Mucosa of rectum (tissue), 2 donors: ENCODE measurements at regions not wholly inside any gene's neighbourhood (a gene's known extent, or its start where the extent isn't known, plus 50 kb on each side); places are given as distances from the start of the nearest gene placed in this dataset.

Experiments used
- H3K27ac ChIP-seq, 2 donors: one replicate each; pipeline ENCODE4 v1.7.0; 2013; ENCODE audit warnings: inconsistent platforms in 2 of 2, low read depth in 2 of 2, low read length in 2 of 2
- H3K27me3 ChIP-seq, 2 donors: one replicate each; pipeline ENCODE4 v1.7.0; 2013; ENCODE audit warnings: low read length in 2 of 2; ENCODE audit not compliant: control insufficient read depth in 2 of 2, insufficient read depth in 2 of 2
- H3K36me3 ChIP-seq, 2 donors: one replicate each; pipeline ENCODE4 v1.7.0; 2013; ENCODE audit warnings: low read length in 2 of 2; ENCODE audit not compliant: control insufficient read depth in 2 of 2, insufficient read depth in 2 of 2
- H3K4me1 ChIP-seq, 2 donors: one replicate each; pipeline ENCODE4 v1.7.0; 2013; ENCODE audit warnings: low read length in 2 of 2, mild to moderate bottlenecking in 1 of 2; ENCODE audit not compliant: control insufficient read depth in 2 of 2, insufficient read depth in 2 of 2
- H3K4me3 ChIP-seq, 2 donors: one replicate each; pipeline ENCODE4 v1.7.0; 2013; ENCODE audit warnings: low read length in 2 of 2
- H3K9ac ChIP-seq, 2 donors: one replicate each; pipeline ENCODE4 v1.7.0; 2013; ENCODE audit warnings: low read length in 2 of 2, low read depth in 1 of 2, mild to moderate bottlenecking in 1 of 2
- H3K9me3 ChIP-seq, 2 donors: one replicate each; pipeline ENCODE4 v1.7.0; 2013; ENCODE audit warnings: low read length in 2 of 2; ENCODE audit not compliant: control insufficient read depth in 2 of 2
- donor health status: healthy.
- donor health status: Normal muscosa, but diverticular disease.

DNA sequence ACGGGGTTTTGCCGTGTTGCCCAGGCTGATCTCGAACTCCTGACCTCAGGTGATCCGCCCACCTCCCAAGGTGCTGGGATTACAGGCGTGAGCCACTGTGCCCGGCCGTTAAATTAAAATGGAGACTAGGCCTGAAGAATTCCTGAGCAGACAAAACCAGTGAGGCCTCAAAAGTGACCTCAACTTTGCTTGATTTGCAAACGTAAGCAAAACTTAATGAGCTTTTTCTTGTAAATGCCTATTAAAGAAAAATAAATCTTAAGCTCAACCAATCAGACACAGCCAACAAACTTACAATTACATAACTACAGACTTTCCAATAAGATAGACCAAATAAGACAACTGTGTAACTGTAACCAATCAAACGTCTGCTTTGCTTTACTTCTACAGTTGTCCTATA, 111.3 kb upstream of the SEMA6A start:
- Histone ChIP-seq H3K27me3 (no peaks in the 10 kb centered on the region), H3K4me3 (no peak overlapping the region), H3K9me3 (no peaks in the 10 kb centered on the region), H3K27ac (no peak overlapping the region), H3K36me3 (no peaks in the 10 kb centered on the region), H3K4me1 (no peaks in the 10 kb centered on the region), H3K9ac (no peak overlapping the region)

DNA sequence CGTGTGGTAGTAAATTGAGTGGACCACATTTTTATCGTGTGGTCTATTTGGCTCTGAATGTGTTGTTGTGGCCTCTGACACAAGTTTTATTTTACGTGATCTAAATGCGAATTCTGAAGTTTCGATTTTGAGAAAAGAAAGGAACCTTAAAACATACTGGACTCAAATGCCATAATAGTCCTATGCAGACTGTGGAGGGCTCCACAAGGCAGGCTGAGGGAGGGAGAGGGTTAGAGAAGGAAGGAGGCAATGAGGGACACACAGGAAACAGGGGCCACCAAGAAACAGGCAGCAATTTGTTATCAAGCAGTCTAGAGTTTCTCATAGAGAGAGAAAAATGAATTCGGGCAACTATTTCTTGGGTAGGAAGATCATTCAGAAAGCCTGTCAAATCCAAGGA, 110.4 kb upstream of the SEMA6A start:
- H3K27ac ChIP-seq: no peak overlapping the region
- H3K4me3 ChIP-seq: no peak overlapping the region
- no peaks in the 10 kb centered on the region for H3K4me1 ChIP-seq
- no peak overlapping the region for H3K9ac ChIP-seq
- no peaks in the 10 kb centered on the region for H3K36me3 ChIP-seq
- H3K9me3 ChIP-seq: no peaks in the 10 kb centered on the region
- H3K27me3 ChIP-seq: no peaks in the 10 kb centered on the region

DNA sequence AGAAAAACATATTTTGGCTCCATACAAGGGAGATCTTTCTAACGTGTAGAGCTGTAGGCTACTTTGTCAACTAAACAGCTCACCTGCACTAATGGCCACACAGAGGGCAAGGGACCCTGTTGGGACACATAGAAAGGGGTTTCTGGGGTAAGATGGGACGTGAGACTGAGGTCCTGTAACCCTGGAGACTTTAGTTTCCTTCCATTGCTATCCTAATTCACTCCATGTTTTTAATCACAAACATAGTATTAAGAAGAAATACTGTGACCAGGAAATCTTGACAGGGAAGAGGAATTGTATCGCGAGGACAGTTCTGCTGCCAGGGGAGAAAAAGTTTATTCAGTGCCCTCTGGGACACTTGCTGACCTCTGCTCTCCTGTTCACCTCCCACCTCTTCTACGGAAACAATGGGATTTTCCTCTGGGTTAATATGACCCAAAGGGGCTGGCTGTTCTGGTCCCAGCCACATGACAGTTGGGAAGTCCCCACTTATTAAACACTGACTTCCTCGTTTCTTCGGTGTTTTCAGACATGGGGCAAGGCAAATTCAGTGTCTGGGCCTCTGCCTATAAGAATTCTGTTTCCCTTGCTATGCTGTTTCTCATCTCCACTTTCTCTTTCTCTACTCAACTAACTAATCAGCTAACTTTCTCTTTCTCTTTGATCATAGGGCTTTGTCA, 106.9 kb upstream of the SEMA6A start:
- Histone ChIP-seq H3K27me3 (no peaks in the 10 kb centered on the region), H3K4me1 (no peaks in the 10 kb centered on the region), H3K4me3 (no peak overlapping the region), H3K36me3 (no peaks in the 10 kb centered on the region), H3K9ac (no peak overlapping the region), H3K27ac (no peak overlapping the region), H3K9me3 (no peaks in the 10 kb centered on the region)

DNA sequence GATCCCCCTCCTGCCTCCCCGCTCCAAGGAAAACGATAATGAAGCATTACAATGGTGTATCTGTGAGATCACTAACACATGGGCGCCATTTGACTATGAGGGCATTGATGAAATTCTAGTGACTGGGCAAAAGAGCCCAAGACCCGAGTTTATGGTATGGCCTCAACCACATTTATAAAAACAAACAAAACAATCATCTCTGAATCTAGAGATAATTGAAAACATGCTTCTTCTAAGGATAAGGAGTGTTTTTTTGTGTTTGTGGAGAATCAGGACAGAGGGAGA, 100.9 kb upstream of the SEMA6A start:
- Histone ChIP-seq H3K36me3 (no peaks in the 10 kb centered on the region), H3K9me3 (no peaks in the 10 kb centered on the region), H3K27me3 (no peaks in the 10 kb centered on the region), H3K27ac (no peak overlapping the region), H3K9ac (no peak overlapping the region), H3K4me1 (no peaks in the 10 kb centered on the region), H3K4me3 (no peak overlapping the region)

DNA sequence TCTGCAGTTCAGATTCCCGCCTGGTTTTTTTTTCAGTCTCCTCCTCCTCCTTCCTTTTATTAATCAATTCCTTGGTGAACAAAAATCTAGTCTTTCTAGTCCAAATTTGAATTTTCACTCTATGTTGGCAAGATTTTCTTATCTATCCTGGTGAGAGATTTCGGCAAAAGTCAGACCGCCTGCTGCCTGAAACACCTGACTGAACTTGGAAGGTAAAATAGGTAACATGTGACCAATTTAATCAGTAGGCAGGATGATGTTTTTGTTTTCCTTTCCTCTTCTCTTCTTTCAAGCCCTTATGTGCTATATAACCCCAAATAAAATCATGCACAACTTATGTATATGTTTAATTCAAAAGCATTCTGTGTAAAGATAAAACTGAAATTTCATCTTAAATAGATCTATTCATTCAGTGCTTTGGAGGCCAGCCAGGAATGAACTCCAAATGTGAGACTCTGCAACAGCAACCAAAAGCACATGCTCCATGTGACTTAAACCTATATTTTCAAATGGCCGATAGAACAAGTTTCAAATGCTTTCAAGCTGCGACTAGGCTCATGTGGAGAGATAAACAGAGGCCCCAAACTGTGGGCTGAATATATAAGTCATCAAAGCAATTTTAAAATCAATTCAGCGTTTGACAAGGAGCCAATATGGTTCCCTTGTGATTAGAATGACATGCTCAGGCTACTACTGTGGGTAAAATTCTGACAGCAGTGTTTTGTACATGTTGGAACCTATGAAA, 100.4 kb upstream of the SEMA6A start:
- H3K4me3 ChIP-seq: no peak overlapping the region
- no peaks in the 10 kb centered on the region for H3K36me3 ChIP-seq

DNA sequence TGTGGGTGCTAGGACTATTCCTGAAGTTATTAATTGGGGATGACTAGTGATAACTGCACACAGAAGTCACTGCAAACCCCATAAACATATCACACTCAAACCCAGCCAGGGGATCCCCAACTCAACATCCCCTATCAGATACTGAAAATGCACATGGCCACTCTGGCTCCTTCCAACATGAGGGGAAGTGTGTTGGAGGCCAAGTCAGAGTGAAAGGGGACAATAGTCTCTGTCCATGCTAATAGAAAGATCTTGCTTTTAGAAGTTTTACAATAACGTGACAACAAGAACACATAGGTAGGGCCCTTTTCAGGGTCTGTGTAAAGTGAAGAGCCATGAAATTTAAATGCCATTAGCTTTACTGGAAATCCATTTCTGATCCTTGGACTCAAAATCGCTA, 98.8 kb upstream of the SEMA6A start:
- no peak overlapping the region for H3K4me3 ChIP-seq
- no peaks in the 10 kb centered on the region for H3K4me1 ChIP-seq
- H3K9ac ChIP-seq: no peak overlapping the region
- H3K27ac ChIP-seq: no peak overlapping the region
- H3K9me3 ChIP-seq: no peaks in the 10 kb centered on the region
- no peaks in the 10 kb centered on the region for H3K36me3 ChIP-seq
- no peaks in the 10 kb centered on the region for H3K27me3 ChIP-seq

More for the DNA sequence above, 100.4 kb upstream of the SEMA6A start:
- Histone ChIP-seq H3K4me1 (no peaks in the 10 kb centered on the region), H3K9ac (no peak overlapping the region), H3K27me3 (no peaks in the 10 kb centered on the region), H3K9me3 (no peaks in the 10 kb centered on the region), H3K27ac (no peak overlapping the region)

DNA sequence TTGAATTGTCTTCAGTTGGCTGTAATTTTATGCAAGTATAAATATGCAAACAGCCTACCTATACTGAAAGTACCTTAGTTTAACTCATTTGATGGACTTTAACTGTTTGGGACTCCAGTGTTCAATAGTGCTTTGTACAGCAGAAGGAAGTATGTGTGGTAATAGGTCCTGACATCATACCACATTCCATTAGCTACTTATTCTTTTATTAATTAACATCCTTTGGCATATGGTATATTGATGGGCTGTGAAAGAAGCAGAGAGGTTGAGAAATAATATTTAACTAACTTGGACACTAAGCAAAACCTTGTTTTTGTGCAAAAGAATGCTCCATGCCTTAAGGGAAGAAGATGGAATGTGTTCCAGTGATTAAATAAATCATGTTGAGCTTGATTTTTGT, 97.6 kb upstream of the SEMA6A start:
- no peaks in the 10 kb centered on the region for H3K27me3 ChIP-seq
- H3K27ac ChIP-seq: no peak overlapping the region
- no peak overlapping the region for H3K4me3 ChIP-seq
- H3K9me3 ChIP-seq: no peaks in the 10 kb centered on the region
- no peaks in the 10 kb centered on the region for H3K36me3 ChIP-seq
- no peak overlapping the region for H3K9ac ChIP-seq
- H3K4me1 ChIP-seq: no peaks in the 10 kb centered on the region

DNA sequence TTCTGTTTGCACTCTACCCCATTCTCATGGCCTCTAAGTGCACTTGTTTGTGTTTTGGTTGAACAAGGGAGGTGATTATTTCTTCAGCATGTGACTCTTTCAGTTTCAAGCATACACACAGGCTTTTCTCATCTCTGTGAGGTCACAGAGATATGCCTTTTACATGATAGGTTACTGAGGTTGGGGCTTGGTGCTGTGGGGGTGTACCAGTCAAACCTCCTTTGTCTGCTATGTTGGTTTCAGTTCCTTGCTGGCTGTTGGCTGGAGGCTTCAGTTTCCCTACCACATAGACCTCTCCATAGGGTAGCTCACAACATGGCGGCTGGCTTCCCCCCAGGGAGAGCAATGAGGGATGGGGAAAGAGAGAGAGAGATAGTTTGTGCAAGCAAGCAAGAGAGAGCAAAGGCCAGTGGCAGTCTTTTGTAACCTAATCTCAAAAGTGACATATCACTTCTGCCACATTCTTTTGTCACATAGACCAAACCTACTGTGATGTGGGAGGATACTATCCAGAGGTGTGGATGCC, 96.7 kb upstream of the SEMA6A start:
- Histone ChIP-seq H3K9ac (no peak overlapping the region), H3K27ac (no peak overlapping the region), H3K27me3 (no peaks in the 10 kb centered on the region), H3K4me1 (no peaks in the 10 kb centered on the region), H3K36me3 (no peaks in the 10 kb centered on the region), H3K9me3 (no peaks in the 10 kb centered on the region), H3K4me3 (no peak overlapping the region)

DNA sequence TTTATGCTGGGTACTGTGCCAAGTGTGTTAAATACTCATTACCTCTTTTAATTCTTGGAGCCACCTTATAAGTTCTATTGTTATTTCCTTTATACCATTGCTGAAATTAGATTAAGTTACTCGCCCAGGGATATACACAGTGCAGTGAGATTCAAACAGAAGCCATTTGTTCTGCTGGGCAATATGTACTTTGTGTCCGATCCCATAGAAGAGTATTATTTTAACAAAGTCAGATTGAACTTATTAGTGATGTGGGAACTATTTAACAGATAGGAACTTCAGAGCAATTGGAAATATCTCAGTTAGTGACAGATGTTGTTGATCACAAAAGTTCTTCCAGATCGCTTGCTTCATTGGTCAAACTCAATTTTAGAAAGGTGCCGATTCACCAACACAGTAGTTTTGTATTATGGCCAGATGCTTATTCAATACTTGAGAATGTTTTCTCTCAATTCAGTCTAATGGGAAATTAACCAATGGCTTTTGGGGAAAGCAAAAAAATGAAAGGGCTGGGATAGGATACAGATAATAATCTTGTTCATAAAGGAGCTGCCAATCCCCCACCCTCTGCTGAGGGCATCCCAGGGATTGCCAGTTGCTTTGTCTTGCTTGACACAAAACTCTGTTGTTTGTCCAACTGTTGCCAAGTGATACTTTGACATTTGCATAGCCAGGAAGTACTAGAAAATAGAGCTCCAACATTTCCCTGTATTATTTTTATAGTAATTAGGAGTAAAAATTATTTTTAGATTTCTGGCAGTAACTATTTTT, 94.8 kb upstream of the SEMA6A start:
- no peak overlapping the region for H3K9ac ChIP-seq
- H3K4me1 ChIP-seq: no peaks in the 10 kb centered on the region
- no peaks in the 10 kb centered on the region for H3K36me3 ChIP-seq
- H3K4me3 ChIP-seq: no peak overlapping the region
- H3K27me3 ChIP-seq: no peaks in the 10 kb centered on the region
- no peak overlapping the region for H3K27ac ChIP-seq
- H3K9me3 ChIP-seq: no peaks in the 10 kb centered on the region

DNA sequence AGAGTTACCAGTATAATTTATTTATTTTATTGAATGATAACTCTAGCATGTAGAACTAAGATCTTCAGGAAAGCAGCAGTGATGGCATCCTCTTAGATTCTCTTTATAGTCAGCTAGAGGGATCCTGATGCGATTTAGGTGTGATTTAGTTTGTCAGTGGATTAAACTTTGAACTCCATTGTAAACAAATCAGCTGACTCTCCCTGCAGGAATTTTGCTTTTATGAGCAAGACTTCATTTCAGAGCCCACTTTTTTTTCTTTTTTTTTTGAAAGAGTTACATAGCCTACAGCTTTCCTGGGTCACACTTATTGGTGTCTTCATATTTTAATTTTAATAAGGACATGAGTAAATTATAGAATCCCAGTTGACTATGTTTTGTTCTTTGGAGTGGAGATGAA, 93.8 kb upstream of the SEMA6A start:
- Histone ChIP-seq H3K36me3 (no peaks in the 10 kb centered on the region), H3K9ac (no peak overlapping the region), H3K27ac (no peak overlapping the region), H3K9me3 (no peaks in the 10 kb centered on the region), H3K27me3 (no peaks in the 10 kb centered on the region), H3K4me3 (no peak overlapping the region), H3K4me1 (no peaks in the 10 kb centered on the region)
